ENCODE measurements at regions not wholly inside any gene's neighbourhood (a gene's known extent, or its start where the extent isn't known, plus 50 kb on each side); places are given as distances from the start of the nearest gene placed in this dataset.
"Not testable (repeated sequence)": the region's sequence is repeated elsewhere in the genome, so short reads cannot be mapped to it uniquely, and the experiment has no call there.

GRCh38 chr3:187855131-187855530 lies 109.9 kb upstream of the BCL6 start:
- no peak for DNase-seq

- peak in 1 of 2 donors; percentile 3 for DNase-seq
Observed at GRCh38 chr3:187856555-187856954, 111.3 kb upstream of the BCL6 start.

- DNase-seq: no peak
Observed at GRCh38 chr3:187858041-187858440, 112.8 kb upstream of the BCL6 start.

- no peak for DNase-seq
Observed at GRCh38 chr3:187858711-187859110, 113.4 kb upstream of the BCL6 start.

GRCh38 chr3:187862701-187863277 lies 117.5 kb upstream of the BCL6 start:
- DNase-seq: not testable (repeated sequence)

- DNase-seq: no peak
Observed at GRCh38 chr3:187870360-187871203, 125.3 kb upstream of the BCL6 start.

- no peak for DNase-seq
Observed at GRCh38 chr3:187871204-187871591, 125.9 kb upstream of the BCL6 start.

- DNase-seq: no peak
Observed at GRCh38 chr3:187871848-187872247, 126.6 kb upstream of the BCL6 start.

- no peak for DNase-seq
Observed at GRCh38 chr3:187873843-187874242, 128.6 kb upstream of the BCL6 start.

- DNase-seq: no peak
Observed at GRCh38 chr3:187875863-187876262, 130.6 kb upstream of the BCL6 start.

GRCh38 chr3:187878772-187879518 lies 133.7 kb upstream of the BCL6 start:
- no peak for DNase-seq

GRCh38 chr3:187880441-187880840 lies 135.2 kb upstream of the BCL6 start:
- DNase-seq: no peak

- DNase-seq: no peak
Observed at GRCh38 chr3:187880851-187881250, 135.6 kb upstream of the BCL6 start.

- DNase-seq: no peak
Observed at GRCh38 chr3:187888701-187889100, 143.4 kb upstream of the BCL6 start.

GRCh38 chr3:187889106-187889505 lies 143.8 kb upstream of the BCL6 start:
- no peak for DNase-seq

- peak in 1 of 2 donors; percentile 2 for DNase-seq
Observed at GRCh38 chr3:187889601-187890404, 144.5 kb upstream of the BCL6 start.

GRCh38 chr3:187890405-187890752 lies 145.1 kb upstream of the BCL6 start:
- DNase-seq: not testable (repeated sequence)

GRCh38 chr3:187896646-187897045 lies 151.4 kb upstream of the BCL6 start:
- DNase-seq: no peak

GRCh38 chr3:187899246-187899645 lies 154.0 kb upstream of the BCL6 start:
- no peak for DNase-seq

GRCh38 chr3:187900993-187901755 lies 155.9 kb upstream of the BCL6 start:
- no peak for DNase-seq

- DNase-seq: no peak
Observed at GRCh38 chr3:187902041-187902471, 156.8 kb upstream of the BCL6 start.

GRCh38 chr3:187902936-187903335 lies 157.7 kb upstream of the BCL6 start:
- no peak for DNase-seq

Measured in CD4-positive, alpha-beta T cell treated with Interferon alpha-2 for 1 hour (primary cell).